OCI-LY7 (cell line): ENCODE measurements at regions not wholly inside any gene's neighbourhood (a gene's known extent, or its start where the extent isn't known, plus 50 kb on each side); places are given as distances from the start of the nearest gene placed in this dataset.

Experiments
- BruUV-seq: library from RNA; stranded (reverse); fragments of 400-500 nt; replicated peaks from 2 replicates; lab custom pipeline; 2021; lab: Mats Ljungman, UMichigan
- CTCF ChIA-PET: fragments of 300-600 bp; sonication (Branson Sonifier 250); formaldehyde crosslinking; loops from one replicate; lab custom pipeline; 2022; ENCODE audit warnings: antibody characterized with exemption; ENCODE audit not compliant: unreplicated experiment; lab: Charles Lee
- POLR2A ChIA-PET: fragments of 300-600 bp; sonication (Branson Sonifier 250); formaldehyde crosslinking; loops from one replicate; lab custom pipeline; 2022; ENCODE audit warnings: antibody characterized with exemption; lab: Charles Lee
- DNase-seq: peaks from one replicate; pipeline ENCODE4 v3.0.0-alpha.2; 2015; ENCODE audit warnings: low spot score
- H2AFZ ChIP-seq: fragments of 200-600 bp; sonication (generic), shearing (Covaris generic); 2 replicates; pipeline ENCODE4 v1.6.1; 2014; ENCODE audit warnings: mild to moderate bottlenecking, antibody characterized with exemption, low read length, moderate library complexity
- H3K27ac ChIP-seq: fragments of 200-600 bp; sonication (generic); 2 replicates; pipeline ENCODE4 v1.5.1; 2014; ENCODE audit warnings: mixed run types, low read depth, mild to moderate bottlenecking, moderate library complexity, low read length, inconsistent platforms; ENCODE audit not compliant: poor library complexity, severe bottlenecking
- H3K36me3 ChIP-seq: fragments of 200-600 bp; sonication (generic); 2 replicates; pipeline ENCODE4 v1.6.1; 2014; ENCODE audit warnings: mild to moderate bottlenecking, antibody characterized with exemption, low read length, moderate library complexity, mixed read lengths; ENCODE audit not compliant: insufficient read depth
- H3K4me1 ChIP-seq: fragments of 200-600 bp; sonication (generic); 2 replicates; pipeline ENCODE4 v1.5.1; 2014; ENCODE audit warnings: mild to moderate bottlenecking, low read length; ENCODE audit not compliant: insufficient read depth, poor library complexity, severe bottlenecking
- H3K4me2 ChIP-seq: fragments of 200-600 bp; sonication (generic); 2 replicates; pipeline ENCODE4 v1.6.1; 2014; ENCODE audit warnings: mild to moderate bottlenecking, low read length
- H3K4me3 ChIP-seq: fragments of 200-600 bp; sonication (generic); 2 replicates; pipeline ENCODE4 v1.5.1; 2014; ENCODE audit warnings: mild to moderate bottlenecking, low read depth, low read length; ENCODE audit not compliant: poor library complexity, severe bottlenecking
- H3K79me2 ChIP-seq: fragments of 200-600 bp; sonication (generic); 2 replicates; pipeline ENCODE4 v1.6.1; 2016; ENCODE audit warnings: low read depth, mild to moderate bottlenecking, low read length, moderate library complexity, mixed read lengths; ENCODE audit not compliant: insufficient read depth
- H3K9me2 ChIP-seq: fragments of 200-600 bp; sonication (generic); 2 replicates; pipeline ENCODE4 v1.6.1; 2016; ENCODE audit warnings: mild to moderate bottlenecking, low read length, mixed read lengths; ENCODE audit not compliant: insufficient read depth
- H3K9me3 ChIP-seq: fragments of 200-600 bp; sonication (generic); 2 replicates; pipeline ENCODE4 v1.6.1; 2014; ENCODE audit warnings: mild to moderate bottlenecking, mixed run types, low read length, mixed read lengths
- H4K20me1 ChIP-seq: fragments of 200-600 bp; sonication (generic); 2 replicates; pipeline ENCODE4 v1.6.1; 2014; ENCODE audit warnings: mild to moderate bottlenecking, antibody characterized with exemption, low read length, moderate library complexity, mixed read lengths; ENCODE audit not compliant: insufficient read depth
- EZH2phosphoT487 ChIP-seq: fragments of 200-600 bp; sonication (generic); IDR thresholded peaks from 2 replicates; pipeline ENCODE4 v1.6.1; 2018; ENCODE audit warnings: low read depth, borderline replicate concordance, mild to moderate bottlenecking, mixed run types, antibody characterized with exemption, low read length, moderate library complexity, mixed read lengths
- intact Hi-C: fragments of 100-400 bp; cut with micrococcal nuclease; formaldehyde crosslinking; loops from one replicate; pipeline ENCODE4 v1.10.0; 2022; ENCODE audit not compliant: unreplicated experiment
- TF ChIP-seq, protein P1 (sequence below): fragments of 200-600 bp; sonication (generic); conservative IDR thresholded peaks from 2 replicates; pipeline ENCODE4 v1.5.1; 2014; ENCODE audit warnings: mild to moderate bottlenecking, antibody characterized with exemption, low read length, moderate library complexity, mixed read lengths

- no TSS peak for BruUV-seq
- no peak overlapping the region for H3K27ac ChIP-seq
- H3K36me3 ChIP-seq = no peaks in the 10 kb centered on the region
- H3K4me1 ChIP-seq = no peaks in the 10 kb centered on the region
- TF ChIP-seq EZH2phosphoT487 = no peak
- TF ChIP-seq, protein P1, sequence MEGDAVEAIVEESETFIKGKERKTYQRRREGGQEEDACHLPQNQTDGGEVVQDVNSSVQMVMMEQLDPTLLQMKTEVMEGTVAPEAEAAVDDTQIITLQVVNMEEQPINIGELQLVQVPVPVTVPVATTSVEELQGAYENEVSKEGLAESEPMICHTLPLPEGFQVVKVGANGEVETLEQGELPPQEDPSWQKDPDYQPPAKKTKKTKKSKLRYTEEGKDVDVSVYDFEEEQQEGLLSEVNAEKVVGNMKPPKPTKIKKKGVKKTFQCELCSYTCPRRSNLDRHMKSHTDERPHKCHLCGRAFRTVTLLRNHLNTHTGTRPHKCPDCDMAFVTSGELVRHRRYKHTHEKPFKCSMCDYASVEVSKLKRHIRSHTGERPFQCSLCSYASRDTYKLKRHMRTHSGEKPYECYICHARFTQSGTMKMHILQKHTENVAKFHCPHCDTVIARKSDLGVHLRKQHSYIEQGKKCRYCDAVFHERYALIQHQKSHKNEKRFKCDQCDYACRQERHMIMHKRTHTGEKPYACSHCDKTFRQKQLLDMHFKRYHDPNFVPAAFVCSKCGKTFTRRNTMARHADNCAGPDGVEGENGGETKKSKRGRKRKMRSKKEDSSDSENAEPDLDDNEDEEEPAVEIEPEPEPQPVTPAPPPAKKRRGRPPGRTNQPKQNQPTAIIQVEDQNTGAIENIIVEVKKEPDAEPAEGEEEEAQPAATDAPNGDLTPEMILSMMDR = no peak
- ChIA-PET POLR2A (interaction anchor here (0.7 kb wide), 1 partner anchor 196 kb away, joined by 3 read pairs; no protein-coding TSS in a partner anchor), CTCF (no interaction called here)
- no peak for DNase-seq
- H2AFZ ChIP-seq = no peak overlapping the region
- no peak overlapping the region for H3K4me2 ChIP-seq
- H3K9me2 ChIP-seq = no peaks in the 10 kb centered on the region
- no peaks in the 10 kb centered on the region for H4K20me1 ChIP-seq
- no peaks in the 10 kb centered on the region for H3K79me2 ChIP-seq
- no peak overlapping the region for H3K4me3 ChIP-seq
- intact Hi-C loops = no loop called here
- no peaks in the 10 kb centered on the region for H3K9me3 ChIP-seq
Observed at GRCh38 chr5:121285801-121286521, 565.7 kb upstream of the FTMT start.

DNA sequence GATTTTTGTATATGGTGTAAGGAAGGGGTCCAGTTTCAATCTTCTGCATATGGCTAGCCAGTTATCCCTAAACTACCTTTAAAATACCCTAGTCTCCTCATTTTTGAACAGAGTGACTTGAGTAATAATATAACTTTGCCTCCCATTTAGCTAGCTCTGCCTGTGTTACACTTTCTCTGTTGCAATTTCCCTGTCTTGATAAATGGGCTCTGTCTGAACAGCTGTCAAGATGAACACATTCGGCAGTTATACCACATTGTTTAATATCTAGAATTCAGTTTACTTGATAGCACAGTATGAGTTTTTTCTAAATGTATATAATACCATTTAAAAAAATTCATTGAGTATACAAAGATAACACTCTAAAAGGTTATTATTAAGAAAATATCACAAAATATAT, 562.9 kb upstream of the FTMT start:
- CTCF ChIA-PET = no interaction called here

GRCh38 chr5:121292664-121293063, 559.0 kb upstream of the FTMT start:
- TF ChIP-seq EZH2phosphoT487 = no peak
- TF ChIP-seq, protein P1 = no peak
- POLR2A ChIA-PET = no interaction called here

More for the DNA sequence above, 562.9 kb upstream of the FTMT start:
- Histone ChIP-seq H3K79me2 (no peaks in the 10 kb centered on the region), H3K27ac (no peak overlapping the region), H2AFZ (no peak overlapping the region), H3K4me1 (no peaks in the 10 kb centered on the region), H3K4me3 (no peak overlapping the region), H3K4me2 (no peak overlapping the region), H3K36me3 (no peaks in the 10 kb centered on the region), H4K20me1 (no peaks in the 10 kb centered on the region), H3K9me2 (no peaks in the 10 kb centered on the region), H3K9me3 (no peaks in the 10 kb centered on the region)
- POLR2A ChIA-PET = no interaction called here
- TF ChIP-seq, protein P1 = no peak
- no peak for TF ChIP-seq EZH2phosphoT487
- no peak for DNase-seq
- intact Hi-C loops = no loop called here
- no TSS peak for BruUV-seq

More at GRCh38 chr5:121292664-121293063, 559.0 kb upstream of the FTMT start:
- Histone ChIP-seq H4K20me1 (no peaks in the 10 kb centered on the region), H2AFZ (no peak overlapping the region), H3K27ac (no peak overlapping the region), H3K9me2 (no peaks in the 10 kb centered on the region), H3K9me3 (no peaks in the 10 kb centered on the region), H3K36me3 (no peaks in the 10 kb centered on the region), H3K4me2 (no peak overlapping the region), H3K4me3 (no peak overlapping the region), H3K4me1 (no peaks in the 10 kb centered on the region), H3K79me2 (no peaks in the 10 kb centered on the region)
- intact Hi-C loops = no loop called here
- CTCF ChIA-PET = no interaction called here
- DNase-seq = no peak
- BruUV-seq = no TSS peak
